HG03521 (cell line): ENCODE measurements at regions not wholly inside any gene's neighbourhood (a gene's known extent, or its start where the extent isn't known, plus 50 kb on each side); places are given as distances from the start of the nearest gene placed in this dataset.

Source experiments
- ATAC-seq: cut with Tn5 transposase; IDR thresholded peaks from one replicate; pipeline ENCODE4 v1.9.1; 2021; ENCODE audit warnings: mild to moderate bottlenecking, moderate library complexity; ENCODE audit not compliant: unreplicated experiment

DNA sequence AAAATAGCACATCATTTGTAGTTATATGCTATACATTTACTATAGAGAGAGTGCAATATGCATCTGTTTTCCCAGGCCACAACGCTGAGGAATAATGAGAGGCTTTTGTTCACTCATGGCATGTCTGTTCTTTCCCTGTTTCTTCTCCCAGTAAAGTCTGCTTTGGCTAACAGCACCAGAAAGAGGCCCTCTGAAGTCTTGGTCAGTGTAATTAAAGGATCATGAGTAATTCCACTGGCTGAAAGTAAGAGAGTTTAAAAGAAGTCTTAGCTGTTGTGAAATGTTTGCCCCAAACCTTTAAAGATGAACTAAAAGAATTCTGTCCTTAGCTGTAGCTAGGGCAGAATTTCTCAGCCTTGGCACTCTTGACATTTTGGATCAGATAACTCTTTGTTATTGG is 228.8 kb downstream of the TLE4 start:
- no peak for ATAC-seq

DNA sequence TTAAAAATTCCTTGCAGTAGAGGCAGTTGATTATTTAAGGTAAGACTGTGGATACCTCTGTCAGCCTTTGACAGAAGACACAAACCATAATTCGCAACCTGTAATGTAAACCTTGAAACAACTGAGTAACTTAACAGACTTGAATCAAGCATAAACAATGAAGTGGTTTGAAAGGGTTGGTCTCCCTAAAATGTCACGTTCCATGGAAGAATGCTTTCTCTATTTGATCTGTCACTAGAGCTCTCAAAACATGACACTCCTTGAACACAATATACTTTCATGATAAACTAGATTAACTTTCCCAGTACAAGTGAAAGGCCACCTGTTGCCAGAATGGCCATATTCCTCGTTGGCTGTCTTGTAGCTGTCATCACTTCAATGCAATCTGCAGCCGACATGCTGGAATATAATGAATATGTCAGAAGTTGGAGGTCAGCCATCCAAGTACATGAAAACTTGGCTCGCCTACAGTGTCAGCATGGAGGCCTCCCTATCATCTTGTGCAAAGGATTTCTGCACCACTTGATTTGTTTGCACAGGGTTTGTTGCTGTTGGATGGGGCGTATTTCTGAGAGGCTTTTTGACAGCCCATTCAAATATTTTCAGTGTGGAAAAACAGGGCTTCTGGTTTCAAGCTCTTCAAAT is 228.0 kb downstream of the TLE4 start:
- ATAC-seq = no peak

DNA sequence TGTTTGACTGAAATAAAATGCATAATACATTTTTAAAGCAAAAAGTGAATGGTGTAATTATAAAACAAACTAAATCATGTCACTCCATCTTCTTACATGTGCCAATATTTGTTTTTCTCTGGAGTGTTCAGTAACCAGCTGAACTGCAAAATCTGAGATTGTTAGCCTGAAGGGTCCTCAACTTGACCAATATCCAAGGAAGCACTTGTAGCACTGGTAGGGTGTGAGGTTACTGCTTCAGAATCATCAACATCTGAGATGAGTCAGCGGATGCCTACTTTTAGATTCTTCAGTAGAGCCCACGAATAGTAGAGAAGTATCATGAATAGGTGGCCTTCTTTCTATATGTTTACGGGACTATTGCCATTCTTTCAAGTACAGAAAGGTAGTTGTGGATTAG is 226.7 kb downstream of the TLE4 start:
- ATAC-seq = no peak

DNA sequence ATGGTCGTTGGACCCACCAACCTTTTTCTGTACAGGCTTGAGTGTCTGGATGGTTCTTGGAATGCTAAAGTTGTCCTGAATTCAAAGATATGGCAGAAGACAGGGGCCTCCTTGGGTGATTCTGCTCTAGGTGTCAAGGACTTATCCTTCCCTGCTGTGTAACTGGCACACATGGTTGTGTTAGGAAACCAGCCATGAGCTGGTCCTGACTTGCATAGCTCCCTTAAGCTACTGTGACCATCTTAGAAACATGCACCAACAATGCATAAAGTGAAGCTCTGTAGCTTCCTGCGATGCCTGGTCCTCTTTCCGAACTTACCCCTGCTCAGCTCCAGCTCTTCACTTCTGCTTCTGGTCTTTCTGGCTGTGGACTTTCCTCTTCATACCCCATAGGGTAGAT is 224.6 kb downstream of the TLE4 start:
- ATAC-seq = no peak

DNA sequence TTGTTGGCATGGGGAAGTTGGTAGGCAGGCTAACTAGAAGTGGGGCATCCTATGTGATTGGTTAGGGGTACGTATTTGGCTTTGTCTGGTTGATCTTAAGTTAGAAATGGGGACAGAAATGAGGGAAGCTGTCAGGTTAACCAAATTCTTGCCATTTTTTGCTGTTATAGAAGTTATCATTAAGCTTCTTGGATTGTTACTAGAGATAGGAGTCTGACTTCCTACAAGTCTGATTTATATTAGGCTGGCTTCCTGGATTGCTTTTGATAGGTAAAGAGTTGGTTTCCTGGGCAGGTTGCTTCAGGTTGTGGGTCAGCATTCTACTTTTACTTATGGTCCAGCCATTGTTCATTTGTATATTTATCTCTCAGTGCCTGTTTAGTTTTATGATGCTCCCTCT is 216.9 kb downstream of the TLE4 start:
- ATAC-seq = no peak

DNA sequence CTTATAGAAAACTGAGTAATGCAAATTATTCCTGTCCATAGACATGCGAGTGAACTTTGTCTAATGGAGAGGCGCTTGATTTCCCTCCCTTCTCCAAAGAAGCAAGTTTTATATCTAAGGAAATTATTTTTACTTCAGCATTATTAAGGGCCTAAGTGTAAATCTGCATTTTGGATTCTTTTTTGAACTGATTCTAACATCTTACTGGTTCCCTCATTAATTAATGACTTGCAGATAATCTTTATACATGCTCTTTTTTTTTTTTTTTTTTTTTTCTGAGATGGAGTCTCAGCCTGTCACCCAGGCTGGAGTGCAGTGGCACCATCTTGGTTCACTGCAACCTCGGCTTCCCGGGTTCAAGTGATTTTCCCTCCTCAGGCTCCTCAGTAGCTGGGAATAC is 209.5 kb downstream of the TLE4 start:
- ATAC-seq = no peak

DNA sequence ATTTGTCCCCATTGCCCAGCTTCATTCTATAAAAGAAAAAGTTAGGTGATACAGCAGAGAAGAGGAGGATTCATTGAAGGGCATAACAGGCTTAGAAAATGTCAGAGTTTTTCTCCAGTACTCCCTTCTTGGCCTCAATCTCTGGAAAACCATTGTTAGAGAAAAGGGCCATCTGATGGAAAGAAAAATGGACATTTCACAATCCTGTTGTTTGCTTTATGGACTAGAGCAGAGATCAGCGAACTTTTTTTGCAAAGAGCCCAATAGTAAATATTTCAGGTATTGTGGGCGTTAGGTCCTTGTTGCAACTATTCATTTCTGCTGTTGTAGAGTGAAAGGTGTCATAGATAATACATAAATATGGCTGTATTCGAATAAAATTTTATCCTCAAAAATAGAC is 208.8 kb downstream of the TLE4 start:
- ATAC-seq = no peak

DNA sequence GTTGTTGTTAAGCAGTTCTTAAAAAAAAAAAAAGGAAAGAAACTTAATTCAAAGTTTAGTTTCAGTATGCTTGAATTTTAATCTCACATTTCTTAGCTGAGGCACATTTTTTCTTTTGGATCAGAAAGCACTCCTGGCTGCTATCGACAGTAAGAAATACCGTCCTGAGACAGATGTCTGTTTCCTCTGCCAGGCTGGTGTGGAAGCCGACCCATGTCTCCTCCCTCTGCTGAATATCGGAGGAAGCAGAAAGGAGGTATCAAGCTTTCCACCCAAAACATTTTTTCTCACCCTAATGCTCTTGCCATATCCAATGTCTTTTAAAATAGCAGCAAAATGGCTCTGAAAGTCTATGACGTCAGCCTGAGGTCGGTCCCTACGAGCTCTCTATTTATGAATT is 208.1 kb downstream of the TLE4 start:
- no peak for ATAC-seq

DNA sequence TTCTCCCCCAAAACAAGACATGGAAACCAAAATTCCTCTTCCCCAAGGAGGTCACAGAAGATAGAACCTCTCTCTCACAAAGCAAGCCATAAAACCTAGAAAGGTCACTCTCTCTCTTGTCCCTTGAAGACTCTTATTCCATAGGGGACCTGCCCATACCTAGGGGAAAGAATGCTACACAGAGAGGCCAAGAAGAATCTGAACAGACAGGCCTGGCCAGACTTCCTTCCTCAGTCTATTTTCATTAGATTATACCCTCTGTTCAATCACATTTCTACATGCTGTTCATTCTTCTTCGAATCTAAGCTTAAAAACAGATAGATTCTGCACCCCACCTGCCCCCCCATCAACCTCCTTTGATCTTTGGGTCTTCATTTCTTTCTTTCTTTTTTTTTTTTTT is 206.8 kb downstream of the TLE4 start:
- no peak for ATAC-seq

DNA sequence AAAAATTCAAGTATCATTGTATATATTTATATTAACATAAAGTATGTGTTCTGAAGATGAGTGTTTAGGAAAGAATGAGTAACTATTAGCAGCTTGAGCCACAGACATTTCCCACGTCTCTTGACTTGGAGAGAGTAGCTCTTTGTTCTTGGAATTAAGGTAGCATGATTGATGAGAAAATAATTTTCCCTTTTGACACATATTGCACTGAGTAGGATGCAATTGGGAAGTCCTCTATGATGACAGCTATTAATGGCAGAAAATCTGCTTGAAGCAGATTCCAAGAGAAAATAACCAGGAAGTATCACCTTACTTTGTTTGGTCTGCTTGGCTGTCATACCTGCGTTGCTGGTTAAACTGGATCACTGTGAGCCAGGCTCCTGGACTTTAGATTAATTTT is 204.8 kb downstream of the TLE4 start:
- no peak for ATAC-seq
